ENCODE measurements at regions not wholly inside any gene's neighbourhood (a gene's known extent, or its start where the extent isn't known, plus 50 kb on each side); places are given as distances from the start of the nearest gene placed in this dataset.

GRCh38 chr10:4195213-4195612 is 410.2 kb upstream of the KLF6 start:
- intact Hi-C loops (cut with micrococcal nuclease; ENCODE audit: unreplicated experiment): no loop called here
- Mint-ChIP-seq H3K36me3 (ENCODE audit: insufficient read depth, unreplicated experiment) (no peaks in the 10 kb centered on the region), H3K27me3 (ENCODE audit: insufficient read depth, unreplicated experiment) (no peaks in the 10 kb centered on the region), H3K4me1 (ENCODE audit: low read depth, unreplicated experiment) (no peaks in the 10 kb centered on the region), H3K27ac (ENCODE audit: unreplicated experiment) (no peak overlapping the region), H3K9me3 (ENCODE audit: unreplicated experiment) (no peaks in the 10 kb centered on the region), H3K4me3 (ENCODE audit: unreplicated experiment) (no peak overlapping the region)
- no peak overlapping the region for H3K4me3 ChIP-seq (ENCODE audit: low read depth, low read length)
- DNase-seq: no peak
- H3K9me3 ChIP-seq: no peaks in the 10 kb centered on the region
- ChIA-PET POLR2A (no interaction called here), CTCF (no interaction called here)
- TF ChIP-seq, protein P1, sequence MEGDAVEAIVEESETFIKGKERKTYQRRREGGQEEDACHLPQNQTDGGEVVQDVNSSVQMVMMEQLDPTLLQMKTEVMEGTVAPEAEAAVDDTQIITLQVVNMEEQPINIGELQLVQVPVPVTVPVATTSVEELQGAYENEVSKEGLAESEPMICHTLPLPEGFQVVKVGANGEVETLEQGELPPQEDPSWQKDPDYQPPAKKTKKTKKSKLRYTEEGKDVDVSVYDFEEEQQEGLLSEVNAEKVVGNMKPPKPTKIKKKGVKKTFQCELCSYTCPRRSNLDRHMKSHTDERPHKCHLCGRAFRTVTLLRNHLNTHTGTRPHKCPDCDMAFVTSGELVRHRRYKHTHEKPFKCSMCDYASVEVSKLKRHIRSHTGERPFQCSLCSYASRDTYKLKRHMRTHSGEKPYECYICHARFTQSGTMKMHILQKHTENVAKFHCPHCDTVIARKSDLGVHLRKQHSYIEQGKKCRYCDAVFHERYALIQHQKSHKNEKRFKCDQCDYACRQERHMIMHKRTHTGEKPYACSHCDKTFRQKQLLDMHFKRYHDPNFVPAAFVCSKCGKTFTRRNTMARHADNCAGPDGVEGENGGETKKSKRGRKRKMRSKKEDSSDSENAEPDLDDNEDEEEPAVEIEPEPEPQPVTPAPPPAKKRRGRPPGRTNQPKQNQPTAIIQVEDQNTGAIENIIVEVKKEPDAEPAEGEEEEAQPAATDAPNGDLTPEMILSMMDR (IDR thresholded peaks at IDR 0.05; ENCODE audit: insufficient read depth in 1 of 2, low read depth in 1 of 2, low read length in 1 of 2, severe bottlenecking in 1 of 2, unreplicated experiment in 1 of 2): no peak
- no peaks in the 10 kb centered on the region for H3K27me3 ChIP-seq (replicated peaks; ENCODE audit: control insufficient read depth, insufficient read depth, low read length)
- no TSS peak for BruUV-seq (replicated peaks)
- H3K36me3 ChIP-seq (ENCODE audit: control insufficient read depth, insufficient read depth, low read length): no peaks in the 10 kb centered on the region
- H3K4me1 ChIP-seq: no peaks in the 10 kb centered on the region

- CTCF ChIA-PET: no interaction called here
- Histone ChIP-seq H3K4me3 (ENCODE audit: low read depth, low read length) (no peak overlapping the region), H3K36me3 (ENCODE audit: control insufficient read depth, insufficient read depth, low read length) (no peaks in the 10 kb centered on the region), H3K9me3 (no peaks in the 10 kb centered on the region), H3K4me1 (no peaks in the 10 kb centered on the region), H3K27me3 (replicated peaks; ENCODE audit: control insufficient read depth, insufficient read depth, low read length) (no peaks in the 10 kb centered on the region)
- no TSS peak for BruUV-seq (replicated peaks)
- intact Hi-C loops (cut with micrococcal nuclease; ENCODE audit: unreplicated experiment): no loop called here
- H3K9me3 Mint-ChIP-seq (ENCODE audit: unreplicated experiment): no peaks in the 10 kb centered on the region
- no peaks in the 10 kb centered on the region for H3K27me3 Mint-ChIP-seq (ENCODE audit: insufficient read depth, unreplicated experiment)
- no peak for DNase-seq
- H3K27ac Mint-ChIP-seq (ENCODE audit: unreplicated experiment): no peak overlapping the region
- TF ChIP-seq, protein P1 (IDR thresholded peaks at IDR 0.05; ENCODE audit: insufficient read depth in 1 of 2, low read depth in 1 of 2, low read length in 1 of 2, severe bottlenecking in 1 of 2, unreplicated experiment in 1 of 2): no peak
- H3K4me1 Mint-ChIP-seq (ENCODE audit: low read depth, unreplicated experiment): no peaks in the 10 kb centered on the region
- H3K4me3 Mint-ChIP-seq (ENCODE audit: unreplicated experiment): no peak overlapping the region
- H3K36me3 Mint-ChIP-seq (ENCODE audit: insufficient read depth, unreplicated experiment): no peaks in the 10 kb centered on the region
- POLR2A ChIA-PET: no interaction called here
These were observed 409.2 kb upstream of the KLF6 start for GRCh38 chr10:4194231-4194630.

GRCh38 chr10:4191894-4192293 is 406.9 kb upstream of the KLF6 start:
- ChIA-PET POLR2A (no interaction called here), CTCF (no interaction called here)
- Histone ChIP-seq H3K27me3 (replicated peaks; ENCODE audit: control insufficient read depth, insufficient read depth, low read length) (no peaks in the 10 kb centered on the region), H3K9me3 (no peaks in the 10 kb centered on the region), H3K4me3 (ENCODE audit: low read depth, low read length) (no peak overlapping the region), H3K4me1 (no peaks in the 10 kb centered on the region), H3K36me3 (ENCODE audit: control insufficient read depth, insufficient read depth, low read length) (no peaks in the 10 kb centered on the region)
- Mint-ChIP-seq H3K4me3 (ENCODE audit: unreplicated experiment) (no peak overlapping the region), H3K36me3 (ENCODE audit: insufficient read depth, unreplicated experiment) (no peaks in the 10 kb centered on the region), H3K27ac (ENCODE audit: unreplicated experiment) (no peak overlapping the region), H3K27me3 (ENCODE audit: insufficient read depth, unreplicated experiment) (no peaks in the 10 kb centered on the region), H3K4me1 (ENCODE audit: low read depth, unreplicated experiment) (no peaks in the 10 kb centered on the region), H3K9me3 (ENCODE audit: unreplicated experiment) (no peaks in the 10 kb centered on the region)
- DNase-seq: no peak
- no TSS peak for BruUV-seq (replicated peaks)
- TF ChIP-seq, protein P1 (IDR thresholded peaks at IDR 0.05; ENCODE audit: insufficient read depth in 1 of 2, low read depth in 1 of 2, low read length in 1 of 2, severe bottlenecking in 1 of 2, unreplicated experiment in 1 of 2): no peak
- intact Hi-C loops (cut with micrococcal nuclease; ENCODE audit: unreplicated experiment): no loop called here
